Esophagus squamous epithelium (tissue), 4 donors: ENCODE measurements at regions not wholly inside any gene's neighbourhood (a gene's known extent, or its start where the extent isn't known, plus 50 kb on each side); places are given as distances from the start of the nearest gene placed in this dataset.

Experiments used
- POLR2A ChIP-seq, 4 donors: fragments of 450-650 bp; IDR thresholded peaks; one replicate each; pipeline ENCODE4 v1.6.1; 2017; ENCODE audit warnings: antibody characterized with exemption in 4 of 4, mild to moderate bottlenecking in 4 of 4, moderate library complexity in 3 of 4
- TF ChIP-seq, protein P1 (sequence below), 6 experiments: fragments of 450-650 bp in 4 of 6; fragments of 200-600 bp in 2 of 6; sonication (generic) in 2 of 6; IDR thresholded peaks; one replicate each; pipeline ENCODE4 v1.5.1; 2016 to 2019; ENCODE audit warnings: antibody characterized with exemption in 6 of 6, mild to moderate bottlenecking in 4 of 6, moderate library complexity in 4 of 6

- TF ChIP-seq, protein P1, sequence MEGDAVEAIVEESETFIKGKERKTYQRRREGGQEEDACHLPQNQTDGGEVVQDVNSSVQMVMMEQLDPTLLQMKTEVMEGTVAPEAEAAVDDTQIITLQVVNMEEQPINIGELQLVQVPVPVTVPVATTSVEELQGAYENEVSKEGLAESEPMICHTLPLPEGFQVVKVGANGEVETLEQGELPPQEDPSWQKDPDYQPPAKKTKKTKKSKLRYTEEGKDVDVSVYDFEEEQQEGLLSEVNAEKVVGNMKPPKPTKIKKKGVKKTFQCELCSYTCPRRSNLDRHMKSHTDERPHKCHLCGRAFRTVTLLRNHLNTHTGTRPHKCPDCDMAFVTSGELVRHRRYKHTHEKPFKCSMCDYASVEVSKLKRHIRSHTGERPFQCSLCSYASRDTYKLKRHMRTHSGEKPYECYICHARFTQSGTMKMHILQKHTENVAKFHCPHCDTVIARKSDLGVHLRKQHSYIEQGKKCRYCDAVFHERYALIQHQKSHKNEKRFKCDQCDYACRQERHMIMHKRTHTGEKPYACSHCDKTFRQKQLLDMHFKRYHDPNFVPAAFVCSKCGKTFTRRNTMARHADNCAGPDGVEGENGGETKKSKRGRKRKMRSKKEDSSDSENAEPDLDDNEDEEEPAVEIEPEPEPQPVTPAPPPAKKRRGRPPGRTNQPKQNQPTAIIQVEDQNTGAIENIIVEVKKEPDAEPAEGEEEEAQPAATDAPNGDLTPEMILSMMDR (IDR thresholded peaks at IDR 0.05): no peak
- no peak for TF ChIP-seq POLR2A (IDR thresholded peaks at IDR 0.05)
These were observed 575.4 kb downstream of the NTRK3 start for GRCh38 chr15:87681104-87681503.
